IPS DF 19.7 (cell line): ENCODE measurements at regions not wholly inside any gene's neighbourhood (a gene's known extent, or its start where the extent isn't known, plus 50 kb on each side); places are given as distances from the start of the nearest gene placed in this dataset.

Experiments used
- DNase-seq: peaks from one replicate; pipeline ENCODE4 v3.0.0-alpha.2; 2013; ENCODE audit warnings: low read depth, low spot score

GRCh38 chrX:68927178-68927577 is 98.4 kb downstream of the EFNB1 start:
- DNase-seq = no peak

DNA sequence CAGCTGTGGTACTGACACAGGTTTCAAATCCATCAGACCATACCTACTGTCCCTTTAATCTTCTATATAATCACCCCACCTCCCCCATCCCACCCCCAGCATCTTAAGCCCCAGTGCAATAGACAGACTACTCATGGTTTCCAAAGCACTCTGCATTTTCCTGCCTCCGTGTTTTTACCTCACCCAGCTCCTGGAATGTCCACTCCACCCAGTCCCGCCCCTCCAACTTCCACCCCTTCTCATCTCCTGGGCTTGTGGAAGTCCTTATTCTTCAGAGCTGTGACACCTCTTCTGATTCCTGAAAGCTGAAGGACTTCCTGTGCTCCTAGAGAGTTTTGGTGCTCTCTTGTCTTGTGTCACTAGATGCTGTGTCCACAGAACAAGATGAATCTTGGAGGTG is 94.3 kb downstream of the EFNB1 start:
- no peak for DNase-seq

DNA sequence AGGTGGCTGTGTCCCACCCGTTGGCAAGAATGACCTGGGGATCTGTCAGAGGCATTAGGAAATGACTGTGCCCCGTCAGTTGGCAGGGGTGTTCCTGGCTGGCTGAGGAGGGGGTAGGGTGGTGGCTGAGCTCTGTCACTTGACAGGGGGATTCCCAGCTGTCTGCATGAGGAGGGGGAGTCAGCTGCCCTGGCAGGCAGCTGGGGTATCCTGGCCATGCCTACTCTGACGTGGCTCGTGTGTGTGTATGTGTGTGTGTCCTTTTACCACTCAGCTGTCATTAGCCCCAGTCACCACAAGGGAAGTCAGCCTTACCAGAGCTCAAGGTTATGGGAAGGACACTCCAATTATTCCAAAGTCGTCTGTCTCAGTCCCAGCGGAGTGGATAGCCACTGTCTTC is 93.2 kb downstream of the EFNB1 start:
- DNase-seq = no peak

DNA sequence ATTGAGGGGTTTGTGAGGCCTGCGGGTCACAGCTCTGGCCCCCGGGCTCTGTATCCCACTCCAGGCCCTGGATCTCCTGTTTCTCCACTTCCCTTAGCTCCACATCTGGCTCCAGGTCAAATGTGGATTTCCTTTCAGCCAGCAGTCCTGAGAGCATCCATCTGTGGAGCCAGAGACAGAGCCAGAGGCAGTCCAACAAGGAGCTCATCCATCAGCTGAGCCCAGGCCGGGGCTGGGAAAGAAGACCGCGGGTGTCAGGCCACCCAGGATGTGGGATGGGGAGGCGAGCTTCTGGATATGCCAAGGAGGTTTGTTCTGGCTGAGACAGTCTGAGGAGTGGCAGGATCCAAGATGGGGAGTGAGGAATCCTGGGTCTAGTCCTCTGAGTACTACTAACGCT is 91.7 kb downstream of the EFNB1 start:
- DNase-seq = no peak

DNA sequence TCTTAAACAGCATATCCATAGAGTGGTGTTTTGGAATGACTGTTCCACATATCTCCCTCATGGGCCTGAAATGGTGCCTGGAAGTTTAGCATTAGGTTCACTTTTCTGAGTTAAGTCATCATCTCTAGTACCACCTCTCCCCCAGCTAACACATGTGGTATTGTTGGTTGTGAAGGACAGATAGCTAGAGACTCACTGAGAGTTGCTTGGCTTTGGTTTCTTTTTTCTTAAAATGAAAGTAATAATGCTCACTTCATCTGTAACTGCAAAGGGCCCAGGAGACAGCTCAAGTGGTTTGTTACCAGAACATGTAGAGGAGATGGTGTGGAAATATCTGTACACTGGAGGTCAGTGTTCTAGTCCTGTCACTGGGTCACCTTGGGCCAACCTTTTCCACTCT is 90.9 kb downstream of the EFNB1 start:
- no peak for DNase-seq

- DNase-seq = no peak
These were observed 89.4 kb downstream of the EFNB1 start for GRCh38 chrX:68918202-68918601.

GRCh38 chrX:68917799-68918198 is 89.0 kb downstream of the EFNB1 start:
- no peak for DNase-seq

DNA sequence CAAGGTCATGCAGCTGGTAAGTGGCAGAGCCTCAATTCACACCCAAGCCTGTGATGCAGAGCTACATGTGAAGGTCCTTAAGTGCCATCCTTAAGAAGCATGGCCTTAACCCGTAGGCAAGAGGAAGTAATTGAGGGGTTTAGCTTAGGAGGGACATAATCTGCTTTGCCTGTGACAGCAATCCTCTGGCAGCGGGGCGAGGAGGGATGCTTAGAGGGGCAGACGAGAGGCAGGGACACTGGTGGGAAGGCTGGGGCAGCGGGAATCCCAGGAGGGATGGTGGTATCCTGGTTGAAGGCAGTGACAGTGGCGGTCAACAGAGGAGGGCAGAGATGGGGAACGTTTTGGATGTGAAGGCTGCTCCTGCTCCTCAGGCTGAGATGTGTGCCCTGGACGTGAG is 88.1 kb downstream of the EFNB1 start:
- no peak for DNase-seq

- no peak for DNase-seq
These were observed 87.0 kb downstream of the EFNB1 start for GRCh38 chrX:68915778-68916177.

DNA sequence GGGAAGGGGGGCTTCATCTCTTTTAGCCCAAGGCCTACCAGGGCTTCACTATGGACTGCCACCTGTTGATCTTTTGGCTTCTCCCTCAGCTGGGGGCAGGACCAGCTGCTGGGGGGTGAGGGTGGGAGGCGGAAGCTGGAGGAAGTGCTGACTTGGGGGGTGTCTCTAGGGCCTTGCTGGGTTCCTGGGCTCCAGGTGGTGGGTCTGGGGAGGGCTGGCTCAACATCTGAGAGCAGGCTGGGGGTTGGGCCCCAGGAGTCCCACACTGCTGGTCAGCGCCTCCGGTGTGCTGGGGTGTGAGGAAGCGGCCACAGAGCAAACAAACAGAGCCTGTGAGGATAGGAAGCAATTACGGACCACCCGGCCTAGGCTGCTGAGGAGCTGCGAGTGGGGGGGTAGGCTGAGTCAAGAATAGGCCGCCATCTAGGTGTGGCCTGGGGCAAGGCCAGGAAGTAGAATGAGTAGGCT is 85.7 kb downstream of the EFNB1 start:
- no peak for DNase-seq

GRCh38 chrX:68913249-68913547 is 84.4 kb downstream of the EFNB1 start:
- no peak for DNase-seq

GRCh38 chrX:68912113-68912512 is 83.3 kb downstream of the EFNB1 start:
- no peak for DNase-seq

- DNase-seq = no peak
These were observed 82.1 kb downstream of the EFNB1 start for GRCh38 chrX:68910731-68911428.

- no peak for DNase-seq
These were observed 81.1 kb downstream of the EFNB1 start for GRCh38 chrX:68909945-68910344.

GRCh38 chrX:68908071-68908470 is 79.2 kb downstream of the EFNB1 start:
- DNase-seq = no peak

DNA sequence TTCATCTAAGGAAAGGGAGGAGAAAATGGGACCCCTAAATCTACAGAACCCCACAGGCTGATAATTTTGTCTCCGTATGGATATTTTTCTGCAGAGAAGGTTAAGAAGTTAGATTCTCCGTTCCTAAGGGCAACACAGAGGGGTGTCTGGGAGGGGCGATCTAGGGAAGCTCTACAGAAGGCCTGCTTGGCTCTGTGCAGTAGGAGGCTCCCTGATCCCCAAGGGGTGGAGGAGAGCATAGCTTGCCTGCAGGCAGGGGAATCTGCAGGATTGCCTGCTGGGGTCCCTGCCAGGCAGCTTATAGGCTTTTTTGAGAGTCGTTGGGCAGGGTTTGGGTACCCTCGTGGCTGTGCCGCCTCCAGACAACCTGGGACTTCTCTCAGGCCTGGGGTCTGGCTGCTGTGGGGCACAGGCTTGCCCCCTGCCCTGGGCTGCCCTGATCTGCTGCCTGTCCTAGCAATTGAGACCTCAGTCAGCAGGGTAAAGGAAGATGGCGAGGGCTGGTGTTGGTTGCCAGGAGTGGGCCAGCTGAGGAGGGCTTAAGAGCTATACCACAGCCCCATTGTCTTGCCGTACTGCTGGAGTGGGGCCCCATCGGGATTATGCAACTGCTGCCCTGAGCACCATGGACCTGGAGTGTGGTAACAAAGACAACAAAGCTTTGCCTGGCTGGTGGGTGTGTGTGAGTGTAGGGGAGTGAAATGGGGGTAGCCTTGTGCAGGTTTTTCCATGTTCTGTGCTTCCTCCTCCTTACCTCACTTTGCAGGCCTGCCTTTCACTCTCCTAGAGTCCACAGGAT is 74.1 kb downstream of the EFNB1 start:
- DNase-seq = no peak

DNA sequence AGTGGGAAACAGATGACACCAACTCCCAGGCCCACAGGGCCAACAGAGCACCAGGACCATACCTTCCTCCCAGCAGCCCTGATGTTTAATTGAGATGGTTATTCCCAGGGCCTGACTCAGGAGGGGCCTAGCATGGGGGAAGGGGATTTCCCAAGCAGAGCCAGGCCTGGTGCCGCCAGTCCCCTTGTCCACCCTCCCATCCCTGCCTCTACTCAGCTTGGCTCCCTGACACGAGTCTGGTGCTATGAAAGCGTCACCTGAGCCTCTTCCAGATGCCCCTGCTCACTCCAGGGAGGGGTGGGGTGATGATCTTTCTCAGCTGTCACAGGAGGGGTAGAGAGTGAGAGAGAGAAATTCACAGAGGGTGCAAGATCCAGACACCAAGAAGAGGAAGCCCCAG is 72.7 kb downstream of the EFNB1 start:
- no peak for DNase-seq

DNA sequence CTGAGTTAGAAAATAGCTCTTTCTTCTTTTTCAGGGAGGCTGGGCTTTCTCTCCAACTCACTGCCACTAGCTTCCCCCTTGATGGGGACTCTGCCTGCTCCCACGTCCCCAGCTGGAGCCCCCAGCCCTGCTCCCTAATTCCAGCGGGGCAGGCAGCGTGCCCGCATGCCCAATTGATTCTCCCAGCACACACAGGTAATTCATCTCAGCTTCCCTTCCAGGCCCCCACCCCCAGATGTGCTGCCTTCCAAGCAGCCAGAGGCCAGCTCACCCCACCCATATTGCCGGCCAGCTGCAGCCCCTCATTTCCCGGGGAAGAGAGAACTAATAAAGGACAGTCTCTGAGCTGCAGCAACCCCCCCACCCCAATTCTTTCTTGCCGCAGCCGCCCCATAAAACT is 69.8 kb downstream of the EFNB1 start:
- no peak for DNase-seq

DNA sequence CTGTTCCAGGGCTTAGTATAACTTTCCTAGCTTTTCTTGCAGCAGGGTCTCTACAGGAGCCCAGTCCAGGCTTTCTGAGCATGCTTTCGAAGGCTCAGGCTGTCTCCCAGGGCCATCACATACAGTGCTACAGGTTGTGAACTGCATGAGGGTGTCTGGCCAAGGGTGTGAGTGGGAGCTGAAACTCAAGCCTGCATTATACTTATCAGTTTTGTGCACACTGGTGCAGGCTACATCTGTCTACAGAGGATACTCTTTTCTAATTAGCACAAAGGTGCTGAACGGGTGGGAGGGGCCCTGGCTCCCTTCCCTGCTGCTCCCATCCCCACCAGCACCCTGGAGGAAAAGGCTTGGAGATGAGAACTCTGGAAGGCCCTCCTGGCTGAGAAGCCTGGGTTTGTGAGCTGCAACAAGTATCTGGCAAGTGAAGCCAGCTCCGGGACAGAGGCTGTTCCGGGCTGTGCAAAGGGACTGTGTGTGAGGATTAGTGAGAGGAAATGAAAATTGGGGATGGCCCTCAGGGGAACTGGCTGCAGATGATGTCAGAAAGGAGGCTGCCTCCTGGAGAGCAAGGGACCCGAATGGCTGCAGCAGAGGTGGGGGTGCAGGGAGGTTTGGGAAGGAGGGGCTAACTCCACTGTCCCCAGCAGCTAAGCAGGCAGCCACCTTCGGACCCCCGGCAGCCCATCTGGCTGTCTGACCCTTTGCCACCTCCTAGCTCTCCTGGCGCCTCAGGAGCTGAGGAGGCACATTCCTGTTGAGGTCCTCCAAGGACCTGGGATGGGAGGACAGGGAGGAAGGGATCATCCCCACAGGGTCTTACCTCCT is 68.5 kb downstream of the EFNB1 start:
- no peak for DNase-seq

GRCh38 chrX:68896581-68896980 is 67.8 kb downstream of the EFNB1 start:
- DNase-seq = no peak

GRCh38 chrX:68895778-68896177 is 67.0 kb downstream of the EFNB1 start:
- no peak for DNase-seq

GRCh38 chrX:68895341-68895755 is 66.5 kb downstream of the EFNB1 start:
- DNase-seq = no peak
